HS-5 (cell line): ENCODE measurements at regions not wholly inside any gene's neighbourhood (a gene's known extent, or its start where the extent isn't known, plus 50 kb on each side); places are given as distances from the start of the nearest gene placed in this dataset.
"Not testable (repeated sequence)": the region's sequence is repeated elsewhere in the genome, so short reads cannot be mapped to it uniquely, and the experiment has no call there.

Experiments used
- DNase-seq: peaks from one replicate; pipeline ENCODE4 v3.0.0-alpha.2; 2012; ENCODE audit warnings: low read depth

DNA sequence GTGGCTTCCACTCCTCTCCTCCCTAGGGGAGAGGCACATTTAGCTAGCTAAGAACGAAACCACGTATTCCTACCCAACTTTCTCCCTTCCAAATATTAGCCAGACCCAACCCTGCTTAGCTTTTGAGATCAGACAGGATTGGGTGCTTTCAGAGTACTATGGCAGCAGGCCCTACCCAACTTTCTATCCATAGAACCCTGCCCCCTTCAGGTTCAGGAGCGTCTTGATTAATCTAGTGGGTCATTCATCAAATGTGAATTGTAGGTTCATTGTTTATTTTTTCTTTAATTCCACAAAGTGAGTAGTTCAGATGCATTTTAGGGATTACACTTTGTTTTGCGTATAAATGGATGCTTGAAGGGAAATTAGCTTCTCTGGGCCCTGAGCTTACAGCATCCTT lies 188.3 kb downstream of the MIB1 start:
- no peak for DNase-seq

DNA sequence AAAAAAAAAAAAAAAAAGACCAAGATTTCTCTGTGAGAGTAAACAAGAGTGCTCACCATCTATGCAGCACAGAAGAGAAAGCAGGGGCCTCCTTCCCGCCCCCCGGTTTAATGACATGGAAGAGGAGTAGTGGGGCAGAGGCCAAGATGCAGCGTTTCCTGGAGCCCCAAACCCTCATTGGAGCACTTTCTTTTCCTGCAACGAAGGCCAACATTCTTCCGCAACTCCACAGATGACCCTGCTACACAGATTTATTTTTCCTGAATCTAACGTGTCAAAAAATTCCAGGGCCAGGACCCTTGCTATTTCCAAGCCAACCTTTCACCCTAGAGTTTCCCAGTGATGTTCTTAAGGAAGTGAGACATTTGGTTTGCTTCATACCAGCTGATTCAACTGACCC lies 189.6 kb downstream of the MIB1 start:
- DNase-seq, result no peak

DNA sequence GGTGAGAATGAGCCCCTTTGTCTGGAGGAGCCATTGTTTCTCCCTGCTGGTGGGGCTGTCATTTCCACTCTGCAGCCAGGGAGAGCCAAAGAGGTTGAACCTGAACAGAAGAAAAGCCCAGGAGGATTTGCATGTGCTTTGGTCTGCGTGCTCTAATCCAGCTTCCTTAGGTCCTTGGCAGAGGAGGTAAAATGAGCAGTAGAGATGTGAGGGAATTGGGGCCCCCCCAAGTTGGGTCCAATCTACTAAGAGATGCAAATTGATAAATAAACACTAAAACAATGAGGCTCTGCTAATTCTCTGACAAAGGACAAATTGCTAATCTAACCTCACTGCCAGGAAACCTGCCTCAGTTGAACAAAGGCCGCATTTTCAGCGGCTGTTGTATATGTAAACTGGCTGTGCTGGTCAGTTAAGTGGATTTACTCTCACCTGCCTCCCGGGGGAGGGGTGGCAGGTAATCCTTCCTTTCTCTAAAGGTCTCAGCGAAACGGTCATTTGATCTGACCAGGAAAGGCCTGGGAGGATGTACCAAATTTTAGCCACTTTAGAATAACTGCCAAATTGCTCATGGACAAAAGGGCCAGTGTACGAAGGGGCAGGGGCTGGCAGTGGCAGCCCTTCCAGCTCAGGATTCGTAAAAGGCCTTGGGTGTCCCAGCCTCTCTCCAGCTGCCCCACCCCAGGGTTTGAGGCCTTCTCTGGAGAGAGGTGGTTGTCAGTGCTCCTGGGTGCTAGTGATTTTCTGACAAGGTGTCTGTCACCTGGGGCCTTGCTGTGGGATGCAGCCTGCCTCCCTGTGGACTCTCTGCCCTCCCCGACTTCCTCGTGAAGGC lies 193.6 kb downstream of the MIB1 start:
- no peak for DNase-seq

DNA sequence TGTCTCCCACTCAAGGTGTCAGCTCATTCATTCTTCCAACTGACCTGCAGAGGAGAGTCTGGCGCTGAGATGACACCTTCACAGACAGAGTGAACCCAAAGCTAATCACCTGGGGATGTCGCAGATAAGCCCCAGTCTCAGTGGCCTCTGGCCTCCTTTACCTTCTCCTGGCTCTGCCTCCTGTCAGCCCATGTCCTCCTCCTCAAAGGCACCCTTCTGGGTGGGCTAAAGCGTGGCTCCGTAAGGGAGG lies 194.1 kb downstream of the MIB1 start:
- DNase-seq, result no peak

GRCh38 chr18:21943456-21943855 lies 202.9 kb downstream of the MIB1 start:
- no peak for DNase-seq

- no peak for DNase-seq
Measured at GRCh38 chr18:21949326-21950015, 208.9 kb downstream of the MIB1 start.

DNA sequence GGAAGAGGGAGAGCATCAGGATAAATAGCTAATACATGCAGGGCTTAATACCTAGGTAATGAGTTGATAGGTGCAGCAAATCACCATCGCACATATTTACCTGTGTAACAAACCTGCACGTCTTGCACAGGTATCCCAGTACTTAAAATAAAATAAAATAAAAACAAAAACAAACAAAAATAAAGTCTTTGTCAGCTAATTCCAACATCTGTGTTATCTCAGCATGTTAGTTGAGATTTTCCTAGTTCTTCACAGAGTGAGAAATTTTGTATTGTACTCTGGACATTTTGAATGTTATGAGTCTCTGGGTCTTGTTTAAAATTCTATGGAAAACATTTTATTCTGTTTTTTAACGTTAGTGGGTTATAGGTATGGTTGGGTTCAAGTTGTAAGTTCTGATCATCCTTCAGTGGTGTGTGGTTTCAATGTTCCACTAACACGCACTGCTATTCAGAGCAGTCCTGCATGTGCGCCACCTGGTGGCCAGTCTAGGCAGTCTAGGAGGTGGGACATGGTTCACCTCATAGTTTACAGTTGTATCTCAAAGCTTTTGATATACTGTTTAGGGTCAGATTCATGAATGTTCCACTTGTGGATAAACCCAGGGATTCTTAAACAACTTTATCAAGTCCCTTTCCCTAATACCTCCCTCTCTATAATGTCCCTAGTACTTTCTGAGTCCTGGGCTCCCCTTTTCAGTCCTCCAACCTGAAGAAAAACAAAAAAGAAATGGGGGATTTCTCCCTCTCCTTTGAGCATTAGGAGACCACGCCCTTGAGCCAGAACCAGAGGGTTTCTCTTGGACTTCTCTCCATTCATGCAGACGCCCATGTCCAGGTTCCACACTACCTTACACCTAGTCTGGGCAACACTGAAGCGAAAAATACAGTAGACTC lies 213.4 kb upstream of the GATA6 start:
- peak; percentile 11 for DNase-seq

GRCh38 chr18:21958263-21958662 lies 211.1 kb upstream of the GATA6 start:
- DNase-seq, result no peak

DNA sequence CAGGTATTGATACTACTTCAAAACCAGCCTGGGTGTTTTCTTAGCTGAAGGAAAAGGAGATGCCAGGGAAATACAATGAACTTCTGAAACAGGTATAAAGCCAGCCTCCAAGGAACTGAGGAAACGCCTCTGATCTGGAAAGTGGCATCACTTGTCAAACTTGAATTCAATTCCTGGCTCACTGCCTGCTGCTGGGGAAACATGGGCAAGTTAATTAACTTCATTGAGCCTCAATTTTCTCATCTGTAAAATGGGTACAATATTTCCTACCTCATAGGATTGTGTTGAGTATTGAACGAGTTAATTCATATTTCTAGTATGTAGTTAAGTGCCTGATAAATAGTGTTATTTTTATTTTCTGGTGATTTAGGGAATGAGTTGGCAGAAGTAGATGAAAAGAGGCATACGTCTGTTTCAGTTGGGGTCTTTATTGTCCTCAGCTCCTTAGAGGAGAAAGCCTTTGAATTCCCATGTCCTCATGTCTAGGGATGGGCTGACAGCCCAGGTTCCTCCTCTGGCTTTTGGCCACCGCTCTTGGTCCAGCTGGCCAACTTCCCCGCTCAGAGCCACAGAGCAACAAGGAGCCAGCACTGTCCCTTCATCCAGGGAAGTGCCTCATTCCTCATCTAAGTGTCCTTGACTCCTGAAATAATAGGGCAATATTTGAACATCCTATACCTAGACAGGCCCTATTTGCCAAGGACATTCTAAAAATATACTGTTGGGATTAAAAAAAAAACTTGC lies 210.5 kb upstream of the GATA6 start:
- no peak for DNase-seq

DNA sequence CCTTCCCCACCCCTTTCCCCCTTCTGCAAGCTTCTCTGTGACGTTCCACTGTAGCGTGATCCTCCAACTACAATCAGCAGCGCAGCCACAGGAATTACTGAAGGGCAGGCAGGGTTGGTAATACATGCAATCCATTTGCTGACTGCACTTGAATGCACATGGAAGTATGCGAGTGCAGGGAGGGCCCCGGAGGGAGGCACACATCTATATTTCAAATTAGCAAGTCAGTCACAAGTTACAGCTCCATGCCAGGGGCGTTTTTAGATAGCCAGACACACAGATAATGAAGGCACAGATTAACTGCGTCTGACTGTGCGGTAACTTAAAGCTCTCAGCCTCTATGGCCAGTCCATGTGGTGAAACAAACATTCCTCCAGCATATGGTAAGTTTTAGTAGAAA lies 209.2 kb upstream of the GATA6 start:
- no peak for DNase-seq

DNA sequence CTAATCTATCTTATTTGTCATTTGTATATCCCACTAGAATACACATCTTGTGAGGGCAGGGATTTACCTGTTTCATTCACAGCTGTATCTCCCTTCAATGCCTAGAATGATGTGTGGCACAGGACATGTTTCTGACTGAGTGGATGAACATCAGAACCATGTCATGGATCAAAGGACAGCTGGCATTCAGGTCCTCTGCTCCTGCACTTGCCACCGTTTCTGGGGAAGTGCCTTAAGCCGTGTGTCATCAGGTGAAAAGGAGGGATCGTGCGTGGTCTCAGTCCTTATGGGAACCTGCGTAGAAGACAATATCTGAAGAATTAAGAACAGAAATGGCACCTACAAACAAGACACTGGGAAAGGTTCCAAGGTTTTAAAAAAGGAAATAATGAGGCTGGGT lies 206.1 kb upstream of the GATA6 start:
- DNase-seq, result no peak

DNA sequence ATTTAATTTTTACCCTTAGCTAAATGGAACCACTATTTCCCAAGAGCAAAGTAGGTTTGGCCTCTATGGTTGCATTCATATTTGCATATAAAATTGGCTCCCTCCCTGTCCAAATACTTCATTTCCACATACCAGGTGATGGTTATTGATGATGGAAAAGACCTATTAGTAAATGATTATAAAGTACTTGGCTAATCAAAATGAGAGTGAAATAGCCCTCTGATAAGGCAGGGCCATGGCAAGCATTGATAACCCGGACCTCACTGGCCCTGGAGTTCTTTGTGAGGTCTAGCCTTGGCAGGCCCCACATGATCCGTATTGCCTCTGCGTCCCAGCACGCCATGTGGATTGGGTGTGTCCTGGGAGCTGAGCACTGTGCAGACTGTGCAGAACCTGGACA lies 201.1 kb upstream of the GATA6 start:
- no peak for DNase-seq

- DNase-seq, result no peak
Measured at GRCh38 chr18:21972281-21972680, 197.1 kb upstream of the GATA6 start.

DNA sequence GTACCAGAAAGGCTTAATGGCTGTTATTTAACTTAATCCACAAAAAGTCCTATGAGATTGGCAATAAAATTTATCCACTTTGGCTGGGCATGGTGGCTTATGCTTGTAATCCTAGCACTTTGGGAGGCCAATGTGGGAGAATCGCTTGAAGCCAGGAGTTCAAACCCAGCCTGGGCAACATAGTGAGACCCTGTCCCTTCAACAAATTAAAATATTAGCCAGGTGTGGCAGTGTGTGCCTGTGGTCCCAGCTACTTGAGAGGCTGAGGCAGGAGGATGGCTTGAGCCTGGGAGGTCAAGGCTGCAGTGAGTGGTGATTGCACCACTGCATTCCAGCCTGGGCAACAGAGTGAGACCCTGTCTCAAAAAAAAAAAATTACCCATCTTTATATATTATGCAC lies 193.4 kb upstream of the GATA6 start:
- DNase-seq, result not testable (repeated sequence)

DNA sequence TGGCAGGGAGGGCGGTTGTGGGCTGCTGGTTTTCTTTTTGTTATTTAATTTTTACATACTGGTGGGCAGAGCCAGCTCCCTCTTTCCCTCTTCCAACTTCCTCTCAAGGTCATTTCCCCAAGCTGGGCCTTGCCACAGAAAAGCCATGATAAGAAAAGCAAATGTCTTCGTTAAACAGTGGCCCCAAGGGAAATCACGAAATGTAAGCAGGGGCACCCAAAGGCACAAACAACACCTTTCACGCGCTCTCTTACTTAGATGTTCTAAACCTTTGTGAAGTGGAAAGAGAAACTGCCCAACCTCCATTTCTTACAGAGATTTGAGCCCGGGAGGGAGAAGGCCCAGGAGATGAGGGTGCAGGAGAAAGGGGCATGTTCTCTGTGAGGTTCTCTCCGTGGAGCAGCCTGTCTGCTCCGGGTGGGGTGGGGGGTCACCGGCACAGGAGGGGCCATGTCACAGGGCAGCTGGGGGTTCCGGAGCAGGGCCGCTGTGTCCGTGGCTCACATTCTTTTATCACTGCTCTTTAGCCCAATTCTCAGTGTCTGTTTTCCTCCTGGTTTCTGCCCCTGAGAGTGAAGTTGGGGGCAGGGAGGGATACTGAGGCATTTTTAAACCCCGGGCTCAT lies 190.7 kb upstream of the GATA6 start:
- no peak for DNase-seq

- DNase-seq, result no peak
Measured at GRCh38 chr18:21979171-21979560, 190.2 kb upstream of the GATA6 start.

DNA sequence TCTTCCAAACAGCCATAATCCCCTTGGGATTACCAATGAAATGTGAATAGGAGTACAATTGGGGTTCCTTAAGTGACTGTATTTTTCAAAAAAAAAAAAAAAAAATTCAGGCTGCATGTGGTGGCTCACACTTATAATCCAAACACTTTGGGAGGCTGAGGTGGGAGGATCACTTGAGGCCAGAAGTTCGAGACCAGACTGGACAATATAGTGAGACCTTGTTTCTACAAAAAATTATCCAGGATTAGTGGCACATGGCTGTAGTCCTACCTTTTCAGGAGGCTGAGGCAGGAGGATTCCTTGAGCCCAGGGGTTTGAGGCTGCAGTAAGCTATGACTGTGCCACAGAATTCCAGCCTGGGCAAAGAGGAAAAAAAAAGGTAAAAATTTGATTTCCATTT lies 189.6 kb upstream of the GATA6 start:
- no peak for DNase-seq

- DNase-seq, result no peak
Measured at GRCh38 chr18:21980744-21981143, 188.6 kb upstream of the GATA6 start.

- not testable (repeated sequence) for DNase-seq
Measured at GRCh38 chr18:21981489-21981888, 187.9 kb upstream of the GATA6 start.

- no peak for DNase-seq
Measured at GRCh38 chr18:21991081-21991534, 178.3 kb upstream of the GATA6 start.

GRCh38 chr18:21991886-21992285 lies 177.5 kb upstream of the GATA6 start:
- DNase-seq, result no peak

DNA sequence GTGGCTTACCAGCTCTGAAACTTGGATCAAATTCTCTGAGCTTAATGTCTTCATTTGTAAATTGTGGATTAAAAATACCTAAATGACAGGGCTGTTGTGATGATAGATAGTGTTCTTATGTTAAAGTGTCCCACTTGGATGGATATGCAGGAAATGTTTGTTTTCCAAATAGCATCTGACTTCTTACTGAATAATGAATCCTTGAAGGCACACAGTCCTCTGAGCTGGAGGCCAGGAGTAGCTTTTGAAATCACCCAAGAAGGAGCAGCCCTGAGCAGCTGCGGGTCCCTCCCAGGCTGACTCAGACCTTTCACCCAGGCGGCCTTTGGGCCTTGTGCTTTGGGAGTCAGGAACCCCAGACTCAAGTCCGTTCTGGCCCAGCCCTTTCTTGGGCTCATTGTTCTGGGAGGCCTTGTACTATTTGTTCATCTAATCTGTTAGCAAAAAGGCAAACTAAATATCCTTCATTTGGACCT lies 173.0 kb upstream of the GATA6 start:
- DNase-seq, result no peak
